SK-N-SH treated with all-trans-retinoic acid at 6 μM for 48 hours (cell line): ENCODE measurements at regions not wholly inside any gene's neighbourhood (a gene's known extent, or its start where the extent isn't known, plus 50 kb on each side); places are given as distances from the start of the nearest gene placed in this dataset.
A peak's percentile ranks its signal among the peaks of the same experiment; 100 is the strongest.

ENCODE experiments used
- ATAC-seq: fragments of 200-7000 bp; cut with Tn5 transposase; 3 replicates; pipeline ENCODE4 v1.9.1; 2020; ENCODE audit warnings: mild to moderate bottlenecking, moderate library complexity
- ARNTL ChIP-seq: fragments of 450-650 bp; formaldehyde crosslinking; IDR thresholded peaks from 2 replicates; pipeline ENCODE4 v1.5.0; 2020; ENCODE audit warnings: low read depth, mild to moderate bottlenecking, moderate library complexity, borderline replicate concordance
- CREB5 ChIP-seq: fragments of 250-450 bp; sonication (Bioruptor Pico); IDR thresholded peaks from 2 replicates; pipeline ENCODE4 v1.5.1; 2020; ENCODE audit warnings: low read depth, mild to moderate bottlenecking, moderate library complexity
- CSDC2 ChIP-seq: fragments of 250-450 bp; sonication (Bioruptor Pico); IDR thresholded peaks from 2 replicates; pipeline ENCODE4 v1.5.0; 2020; ENCODE audit warnings: mild to moderate bottlenecking, moderate library complexity
- CSRNP3 ChIP-seq: fragments of 250-450 bp; sonication (Bioruptor Pico); IDR thresholded peaks from 2 replicates; pipeline ENCODE4 v1.5.1; 2021; ENCODE audit warnings: mild to moderate bottlenecking, moderate library complexity
- ESRRG ChIP-seq: fragments of 250-450 bp; sonication (Bioruptor Pico); IDR thresholded peaks from 2 replicates; pipeline ENCODE4 v1.6.1; 2021; ENCODE audit warnings: mild to moderate bottlenecking
- ISL1 ChIP-seq: fragments of 250-450 bp; sonication (Bioruptor Pico); IDR thresholded peaks from 2 replicates; pipeline ENCODE4 v2.1.2; 2022; ENCODE audit warnings: mild to moderate bottlenecking, moderate library complexity
- OSR1 ChIP-seq: fragments of 250-450 bp; sonication (Bioruptor Pico); IDR thresholded peaks from 2 replicates; pipeline ENCODE4 v1.8.0; 2022; ENCODE audit warnings: moderate library complexity, mild to moderate bottlenecking, inconsistent platforms
- POU6F1 ChIP-seq: fragments of 250-450 bp; sonication (Bioruptor Pico); IDR thresholded peaks from 2 replicates; pipeline ENCODE4 v1.8.0; 2021; ENCODE audit warnings: low read depth, mild to moderate bottlenecking, moderate library complexity, borderline replicate concordance
- RARB ChIP-seq: fragments of 250-450 bp; sonication (Bioruptor Pico); IDR thresholded peaks from 2 replicates; pipeline ENCODE4 v1.8.0; 2021; ENCODE audit warnings: mild to moderate bottlenecking, moderate library complexity
- SNAI2 ChIP-seq: fragments of 250-450 bp; sonication (Bioruptor Pico); IDR thresholded peaks from 2 replicates; pipeline ENCODE4 v1.5.0; 2020; ENCODE audit warnings: mild to moderate bottlenecking, moderate library complexity
- TCF4 ChIP-seq: fragments of 250-450 bp; sonication (Bioruptor Pico); IDR thresholded peaks from 2 replicates; pipeline ENCODE4 v1.8.0; 2021; ENCODE audit warnings: mild to moderate bottlenecking, moderate library complexity, borderline replicate concordance
- TOX ChIP-seq: fragments of 250-450 bp; sonication (Bioruptor Pico); IDR thresholded peaks from 2 replicates; pipeline ENCODE4 v1.8.0; 2021; ENCODE audit warnings: mild to moderate bottlenecking, moderate library complexity, borderline replicate concordance
- ZC3H10 ChIP-seq: fragments of 250-450 bp; sonication (Bioruptor Pico); IDR thresholded peaks from 2 replicates; pipeline ENCODE4 v1.5.1; 2021; ENCODE audit warnings: mild to moderate bottlenecking, moderate library complexity
- ZFP3 ChIP-seq: fragments of 250-450 bp; sonication (Bioruptor Pico); IDR thresholded peaks from 2 replicates; pipeline ENCODE4 v1.5.0; 2020; ENCODE audit warnings: mild to moderate bottlenecking, moderate library complexity
- ZFP30 ChIP-seq: fragments of 450-650 bp; formaldehyde crosslinking; IDR thresholded peaks from 2 replicates; pipeline ENCODE4 v1.5.0; 2022; ENCODE audit warnings: mild to moderate bottlenecking, moderate library complexity
- ZNF70 ChIP-seq: fragments of 450-650 bp; formaldehyde crosslinking; IDR thresholded peaks from 2 replicates; pipeline ENCODE4 v1.5.0; 2020; ENCODE audit warnings: mild to moderate bottlenecking, moderate library complexity
- ZNF8 ChIP-seq: fragments of 450-650 bp; formaldehyde crosslinking; IDR thresholded peaks from 2 replicates; pipeline ENCODE4 v1.5.0; 2020; ENCODE audit warnings: mild to moderate bottlenecking, moderate library complexity

- no peak for ATAC-seq
- TF ChIP-seq CREB5 (CRISPR knock-in tag): no peak
- TF ChIP-seq ESRRG (CRISPR knock-in tag): no peak
Observed at GRCh38 chr2:8307606-8308180, 374.2 kb upstream of the ID2 start.

GRCh38 chr2:8309131-8309530 lies 372.7 kb upstream of the ID2 start:
- no peak for TF ChIP-seq ZFP3 (CRISPR knock-in tag)
- no peak for TF ChIP-seq CREB5 (CRISPR knock-in tag)
- TF ChIP-seq SNAI2 (CRISPR knock-in tag): no peak
- no peak for TF ChIP-seq ZC3H10 (CRISPR knock-in tag)
- TF ChIP-seq TOX (CRISPR knock-in tag): no peak
- TF ChIP-seq CSRNP3: no peak
- no peak for TF ChIP-seq ZNF8 (CRISPR knock-in tag)
- TF ChIP-seq ZFP30 (CRISPR knock-in tag): no peak
- no peak for TF ChIP-seq ESRRG (CRISPR knock-in tag)
- no peak for TF ChIP-seq ARNTL (CRISPR knock-in tag)
- TF ChIP-seq, all 23 proteins: peak for 0
- no peak for ATAC-seq

- TF ChIP-seq ZNF70 (no peak), ZFP30 (CRISPR knock-in tag) (no peak), OSR1 (CRISPR knock-in tag) (no peak), CSDC2 (CRISPR knock-in tag) (no peak), ZFP3 (CRISPR knock-in tag) (no peak)
- ATAC-seq: no peak
Observed at GRCh38 chr2:8310557-8311455, 371.1 kb upstream of the ID2 start.

- no peak for ATAC-seq
- no peak for TF ChIP-seq POU6F1 (CRISPR knock-in tag)
- no peak for TF ChIP-seq TCF4 (CRISPR knock-in tag)
- TF ChIP-seq OSR1 (CRISPR knock-in tag): no peak
- no peak for TF ChIP-seq ZFP30 (CRISPR knock-in tag)
- TF ChIP-seq CSDC2 (CRISPR knock-in tag): no peak
Observed at GRCh38 chr2:8312221-8312620, 369.6 kb upstream of the ID2 start.

- TF ChIP-seq RARB (CRISPR knock-in tag): no peak
- no peak for TF ChIP-seq POU6F1 (CRISPR knock-in tag)
- TF ChIP-seq ISL1 (CRISPR knock-in tag): peak; percentile 19; the same call in 1 of the 2 replicates
- peak; percentile 66 for ATAC-seq
Observed at GRCh38 chr2:8312861-8313830, 368.7 kb upstream of the ID2 start.
